Sciatic nerve (tissue), 2 donors: ENCODE measurements at regions not wholly inside any gene's neighbourhood (a gene's known extent, or its start where the extent isn't known, plus 50 kb on each side); places are given as distances from the start of the nearest gene placed in this dataset.
"Not testable (repeated sequence)": the region's sequence is repeated elsewhere in the genome, so short reads cannot be mapped to it uniquely, and the experiment has no call there.

Experiments
- ATAC-seq: fragments of 200-7000 bp; cut with Tn5 transposase; one replicate; pipeline ENCODE4 v1.9.1; 2020; ENCODE audit warnings: mild to moderate bottlenecking, moderate library complexity
- DNase-seq: peaks from one replicate; pipeline ENCODE4 v3.0.0-alpha.2; 2020; ENCODE audit warnings: low spot score
- intact Hi-C: fragments of 100-400 bp; cut with DNase I; formaldehyde crosslinking; loops from one replicate; pipeline ENCODE4 v1.14.2; 2022
- donor health status: DM: no; HTN: no; CAD: no.
- donor health status: DM: no; HTN: no; CAD: no.

- no peak for DNase-seq
- ATAC-seq, result no peak
- intact Hi-C loops, result no loop called here
These were observed 324.1 kb upstream of the GOT2 start for GRCh38 chr16:59058250-59058649.

- ATAC-seq (no peak), DNase-seq (no peak)
- intact Hi-C loops, result no loop called here
These were observed 319.8 kb upstream of the GOT2 start for GRCh38 chr16:59053911-59054310.

GRCh38 chr16:59052231-59052630 is 318.1 kb upstream of the GOT2 start:
- ATAC-seq (no peak), DNase-seq (no peak)
- intact Hi-C loops, result no loop called here

DNA sequence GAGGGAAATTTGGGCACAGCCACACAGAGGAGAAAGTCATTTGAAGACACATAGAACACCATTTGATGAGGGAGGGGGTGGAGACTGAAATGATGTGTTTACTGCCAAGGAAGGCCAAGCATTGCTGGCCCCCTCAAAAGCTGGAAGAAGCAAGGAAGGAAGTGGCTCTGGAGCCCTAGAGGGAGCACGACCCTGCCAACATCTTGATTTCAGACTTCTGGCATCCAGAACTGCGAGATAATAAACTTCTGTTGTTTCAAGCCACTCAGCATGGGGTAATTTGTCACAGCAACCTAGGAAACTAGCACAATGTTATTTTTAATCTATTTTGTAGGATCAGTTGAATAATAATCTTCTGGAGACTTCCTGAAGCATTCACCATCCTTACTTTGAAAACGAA is 314.8 kb upstream of the GOT2 start:
- DNase-seq (no peak), ATAC-seq (no peak)
- intact Hi-C loops, result no loop called here

DNA sequence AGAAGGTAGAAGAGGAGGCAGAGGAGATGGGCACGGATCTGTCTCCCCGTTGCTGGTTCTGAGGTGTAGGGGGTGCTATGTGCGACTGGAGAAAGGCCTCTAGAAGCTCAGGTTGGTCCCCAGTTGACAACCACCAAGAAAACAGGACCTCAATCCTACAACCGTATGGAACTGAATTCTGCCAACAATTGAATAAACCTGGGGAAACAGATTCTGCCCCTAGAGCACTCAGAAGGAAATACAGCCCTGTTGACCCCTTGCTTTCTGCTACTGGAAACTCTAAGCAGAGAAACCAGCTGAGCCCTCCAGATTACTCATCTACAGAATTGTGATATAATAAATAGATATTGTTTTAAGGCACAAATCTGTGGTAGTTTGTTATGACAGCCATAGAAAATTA is 313.0 kb upstream of the GOT2 start:
- intact Hi-C loops, result no loop called here
- no peak for DNase-seq
- no peak for ATAC-seq

DNA sequence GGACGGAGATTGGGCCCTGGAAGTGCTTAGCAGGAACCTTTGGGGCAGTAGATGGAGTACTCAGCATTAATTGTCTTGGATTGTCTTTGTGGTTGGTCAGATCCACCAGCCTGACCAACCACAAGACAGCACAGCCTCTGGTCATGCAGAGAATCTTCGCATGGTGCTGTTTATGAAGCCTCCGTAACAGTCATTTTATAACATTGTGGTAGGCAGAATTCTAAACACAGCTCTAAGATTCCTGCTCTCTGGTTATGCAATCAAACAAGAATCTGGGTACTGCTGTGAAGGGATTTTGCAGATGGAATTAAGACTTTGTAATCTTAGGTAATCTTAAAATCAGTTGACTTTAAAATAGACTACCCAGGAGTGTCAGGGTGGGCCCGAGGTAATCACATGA is 312.2 kb upstream of the GOT2 start:
- DNase-seq (no peak), ATAC-seq (no peak)
- intact Hi-C loops, result no loop called here

DNA sequence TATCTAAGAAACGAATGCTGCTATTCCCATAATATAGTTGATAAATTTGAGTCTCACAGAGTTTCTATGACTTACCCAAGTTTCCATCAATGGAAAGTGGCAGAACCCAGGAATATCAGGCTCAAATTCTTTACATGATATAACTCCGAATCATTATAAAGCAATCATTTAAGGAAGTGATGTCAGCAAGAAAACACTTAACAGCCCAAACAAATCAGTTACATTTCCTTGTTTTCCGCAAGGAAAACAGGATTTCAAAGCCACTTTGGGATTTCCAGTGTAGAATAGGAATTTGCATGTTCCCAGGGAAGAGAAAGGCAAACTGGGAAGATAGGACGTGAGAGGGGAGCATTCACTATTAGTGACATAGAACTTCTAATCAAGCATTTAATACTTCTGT is 311.4 kb upstream of the GOT2 start:
- intact Hi-C loops, result no loop called here
- ATAC-seq (no peak), DNase-seq (no peak)

DNA sequence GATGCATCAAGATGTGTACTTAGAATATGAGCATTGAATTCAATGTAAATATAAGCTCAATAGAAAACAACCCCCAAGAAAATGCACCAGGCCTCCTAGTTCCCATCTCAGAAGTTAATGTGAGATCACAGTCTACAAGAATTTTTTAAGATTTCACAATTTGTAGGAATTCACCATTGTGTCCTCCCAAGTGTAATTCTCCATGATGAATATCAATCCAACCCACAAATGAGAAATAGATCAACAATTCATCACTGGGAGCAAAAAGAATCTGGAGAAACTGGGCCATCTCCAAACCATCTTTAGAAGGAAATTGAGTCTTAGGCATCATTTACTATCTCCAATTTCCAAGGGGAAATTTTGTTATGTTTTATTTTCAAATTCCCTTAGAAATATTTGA is 310.5 kb upstream of the GOT2 start:
- no peak for ATAC-seq
- intact Hi-C loops, result no loop called here

DNA sequence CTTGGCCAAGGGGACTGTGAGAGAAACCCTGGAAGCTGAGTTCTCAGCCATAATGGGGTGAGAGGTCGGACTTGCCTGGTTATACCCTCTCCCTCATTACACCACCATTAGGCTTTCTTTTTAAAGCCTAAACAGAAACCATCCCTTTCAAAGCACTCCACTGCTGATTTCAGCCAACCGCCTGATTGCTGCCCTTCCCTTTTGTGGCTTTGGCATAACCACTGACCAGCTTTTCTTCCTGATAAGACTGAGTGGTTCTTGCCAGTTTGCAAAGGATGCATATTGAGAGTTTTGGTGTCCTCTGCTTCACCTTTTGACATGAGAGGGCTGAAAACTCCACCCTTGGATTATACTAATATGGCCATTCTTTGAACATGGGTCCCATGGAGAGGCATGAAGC is 308.2 kb upstream of the GOT2 start:
- DNase-seq, result no peak
- intact Hi-C loops, result no loop called here
- ATAC-seq, result no peak

More for the DNA sequence above, 310.5 kb upstream of the GOT2 start:
- no peak for DNase-seq

- intact Hi-C loops, result no loop called here
- ATAC-seq (no peak), DNase-seq (no peak)
These were observed 305.1 kb upstream of the GOT2 start for GRCh38 chr16:59039066-59039720.

- no peak for ATAC-seq
- intact Hi-C loops, result no loop called here
These were observed 296.9 kb upstream of the GOT2 start for GRCh38 chr16:59030923-59031485.

GRCh38 chr16:59021751-59022150 is 287.6 kb upstream of the GOT2 start:
- intact Hi-C loops, result no loop called here
- DNase-seq (no peak), ATAC-seq (no peak)

More at GRCh38 chr16:59030923-59031485, 296.9 kb upstream of the GOT2 start:
- no peak for DNase-seq

DNA sequence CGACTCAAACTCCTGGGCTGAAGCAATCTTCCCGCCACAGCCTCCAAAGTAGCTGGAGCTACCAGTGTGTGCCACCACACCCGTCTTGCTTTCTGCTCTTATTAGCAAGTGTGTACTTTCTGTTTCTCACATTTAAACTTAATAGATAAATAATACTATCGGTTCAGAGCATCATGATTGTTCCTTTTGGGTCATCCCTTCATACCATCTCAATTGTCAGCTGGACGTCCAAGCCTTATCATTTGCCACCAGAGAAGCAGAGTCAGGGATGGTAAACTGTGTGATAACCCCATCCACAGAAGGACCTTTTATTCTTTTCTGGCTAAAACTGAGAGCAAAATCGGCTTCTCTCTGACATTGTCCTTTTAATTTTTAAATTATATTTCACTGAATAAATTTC is 279.8 kb upstream of the GOT2 start:
- ATAC-seq (no peak), DNase-seq (no peak)
- intact Hi-C loops, result no loop called here

GRCh38 chr16:58999762-59000161 is 265.6 kb upstream of the GOT2 start:
- ATAC-seq (no peak), DNase-seq (no peak)
- intact Hi-C loops, result no loop called here

DNA sequence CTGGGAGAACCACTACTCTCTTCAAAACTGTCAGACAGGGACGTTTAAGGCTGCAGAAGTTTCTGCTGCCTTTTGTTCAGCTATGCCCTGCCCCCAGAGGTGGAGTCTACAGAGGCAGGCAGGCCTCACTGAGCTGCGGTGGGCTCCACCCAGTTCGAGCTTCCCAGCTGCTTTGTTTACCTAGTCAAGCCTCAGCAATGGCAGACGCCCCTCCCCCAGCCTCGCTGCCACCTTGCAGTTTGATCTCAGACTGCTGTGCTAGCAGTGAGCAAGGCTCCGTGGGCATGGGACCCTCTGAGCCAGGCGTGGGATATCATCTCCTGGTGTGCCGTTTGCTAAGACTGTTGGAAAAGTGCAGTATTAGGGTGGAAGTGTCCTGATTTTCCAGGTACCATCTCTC is 258.6 kb upstream of the GOT2 start:
- ATAC-seq, DNase-seq, intact Hi-C loops: not testable (repeated sequence)

- ATAC-seq, DNase-seq, intact Hi-C loops: not testable (repeated sequence)
These were observed 249.3 kb upstream of the GOT2 start for GRCh38 chr16:58983181-58983965.

DNA sequence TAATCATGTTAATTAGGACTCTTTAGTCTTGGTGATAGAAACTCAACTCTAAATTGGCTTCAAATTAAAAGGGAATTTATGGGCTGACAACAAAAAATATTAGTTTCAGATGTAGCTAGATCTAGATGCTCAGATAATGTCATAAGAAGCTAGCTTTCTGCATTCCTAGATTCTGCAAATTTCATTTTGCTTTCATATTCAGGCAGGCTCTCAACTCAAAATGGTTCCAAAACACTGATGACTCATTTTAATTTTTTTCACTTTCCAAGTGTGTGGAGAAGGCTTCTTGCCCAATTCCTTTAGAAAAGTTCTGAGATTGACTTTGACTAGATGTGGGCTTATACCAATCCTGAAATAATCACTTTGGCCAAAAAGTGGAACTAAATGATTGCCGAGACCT is 236.7 kb upstream of the GOT2 start:
- intact Hi-C loops, result no loop called here

GRCh38 chr16:58963479-58963878 is 229.4 kb upstream of the GOT2 start:
- DNase-seq (no peak), ATAC-seq (no peak)
- intact Hi-C loops, result loop anchor here (5.0 kb wide), 2 partner anchors 764 to 1094 kb away; no protein-coding TSS in a partner anchor

More for the DNA sequence above, 236.7 kb upstream of the GOT2 start:
- no peak for DNase-seq
- ATAC-seq, result peak; percentile 38

DNA sequence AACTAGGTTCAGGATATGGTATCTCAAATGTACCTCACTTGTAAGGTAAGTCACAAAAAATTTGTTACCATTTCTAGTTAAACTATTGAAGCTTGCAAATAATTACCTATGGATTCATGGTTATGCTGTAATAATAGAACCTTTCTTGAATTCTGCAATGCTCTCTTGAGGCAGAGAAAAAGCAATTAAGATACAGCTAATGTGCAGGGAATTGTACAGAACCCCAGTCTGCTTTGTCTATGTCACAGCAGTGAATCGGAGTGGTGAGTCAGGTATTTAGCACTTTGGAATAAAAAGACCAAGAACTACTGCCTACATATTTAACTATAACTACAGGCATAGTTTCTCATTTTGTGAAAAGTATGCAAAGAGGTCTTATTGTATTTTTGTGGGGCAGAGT is 228.7 kb upstream of the GOT2 start:
- no peak for DNase-seq
- intact Hi-C loops, result loop anchor here (5.0 kb wide), 2 partner anchors 764 to 1094 kb away; no protein-coding TSS in a partner anchor
- ATAC-seq, result no peak

DNA sequence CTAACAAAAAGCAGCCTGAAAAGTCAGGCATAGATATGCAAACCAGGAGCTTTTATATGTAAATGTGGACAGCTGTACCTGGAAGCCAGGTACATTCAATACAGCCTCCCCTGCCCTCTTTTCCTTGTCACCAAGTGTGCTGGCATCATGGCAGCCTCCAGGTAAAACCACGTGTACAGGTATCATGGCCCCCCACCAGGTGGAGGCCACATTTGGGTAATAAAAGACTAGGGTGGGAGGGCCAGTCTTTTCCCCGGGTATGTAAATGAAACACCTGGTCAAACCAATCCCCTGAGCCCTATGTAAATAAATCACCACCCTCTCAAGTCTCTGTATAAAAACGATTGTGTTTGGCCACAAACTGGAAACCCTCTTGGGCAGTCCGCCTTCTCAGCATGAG is 226.4 kb upstream of the GOT2 start:
- DNase-seq, result no peak
- no peak for ATAC-seq
- intact Hi-C loops, result loop anchor here (5.0 kb wide), 2 partner anchors 767 to 1097 kb away; no protein-coding TSS in a partner anchor
